OCI-LY7 (cell line): ENCODE measurements at regions not wholly inside any gene's neighbourhood (a gene's known extent, or its start where the extent isn't known, plus 50 kb on each side); places are given as distances from the start of the nearest gene placed in this dataset.

Experiments
- CTCF ChIP-seq: fragments of 200-600 bp; sonication (generic); conservative IDR thresholded peaks from 2 replicates; pipeline ENCODE4 v1.5.1; 2014; ENCODE audit warnings: mild to moderate bottlenecking, antibody characterized with exemption, low read length, moderate library complexity, mixed read lengths
- EZH2phosphoT487 ChIP-seq: fragments of 200-600 bp; sonication (generic); IDR thresholded peaks from 2 replicates; pipeline ENCODE4 v1.6.1; 2018; ENCODE audit warnings: low read depth, borderline replicate concordance, mild to moderate bottlenecking, mixed run types, antibody characterized with exemption, low read length, moderate library complexity, mixed read lengths

GRCh38 chr4:132445386-132445785, 703.7 kb upstream of the PCDH10 start:
- TF ChIP-seq CTCF (no peak), EZH2phosphoT487 (no peak)
